Hepatic stellate cell (primary cell): ENCODE measurements at regions not wholly inside any gene's neighbourhood (a gene's known extent, or its start where the extent isn't known, plus 50 kb on each side); places are given as distances from the start of the nearest gene placed in this dataset.

ENCODE experiments used
- DNase-seq: peaks from one replicate; pipeline ENCODE4 v3.0.0; 2011; ENCODE audit warnings: low spot score

- DNase-seq = no peak
These were observed 335.0 kb downstream of the TGFB2 start for GRCh38 chr1:218679988-218680748.

DNA sequence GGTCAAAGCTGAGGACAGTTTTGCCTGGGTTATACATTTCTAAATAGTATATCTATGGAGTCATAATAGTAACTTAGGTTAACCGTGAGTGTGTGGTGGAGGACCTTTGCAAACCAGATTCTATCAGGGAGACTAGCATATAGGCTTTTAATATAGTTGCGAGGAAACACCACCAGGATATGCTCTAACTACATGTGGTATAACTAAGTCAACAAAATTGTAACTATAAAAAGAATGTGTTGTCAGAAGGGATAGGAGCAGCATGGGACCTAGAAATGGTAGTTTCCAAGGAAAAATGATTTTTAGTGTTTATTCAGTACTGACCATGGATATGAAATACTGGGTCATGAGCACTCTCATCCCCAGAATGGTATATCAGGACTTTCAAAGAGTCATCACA is 338.1 kb downstream of the TGFB2 start:
- no peak for DNase-seq

DNA sequence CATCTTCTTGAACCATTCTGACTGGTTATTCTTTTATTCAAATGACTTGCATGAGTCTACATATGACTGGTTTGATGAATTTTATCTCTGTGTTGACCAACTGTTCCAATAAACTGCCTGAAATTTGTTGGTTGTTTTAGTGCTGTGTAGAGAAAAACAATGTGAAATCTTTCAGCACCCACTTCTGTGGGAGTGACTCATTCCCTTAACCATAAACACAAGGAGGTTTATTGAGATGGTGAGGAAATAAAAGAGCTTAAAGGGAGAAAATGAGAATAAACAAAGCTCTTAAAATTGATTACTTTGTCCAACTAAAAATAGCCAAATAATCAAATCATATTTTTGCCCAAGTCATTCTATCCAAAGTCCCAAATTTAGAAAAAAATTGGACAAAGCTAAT is 341.1 kb downstream of the TGFB2 start:
- DNase-seq = no peak

DNA sequence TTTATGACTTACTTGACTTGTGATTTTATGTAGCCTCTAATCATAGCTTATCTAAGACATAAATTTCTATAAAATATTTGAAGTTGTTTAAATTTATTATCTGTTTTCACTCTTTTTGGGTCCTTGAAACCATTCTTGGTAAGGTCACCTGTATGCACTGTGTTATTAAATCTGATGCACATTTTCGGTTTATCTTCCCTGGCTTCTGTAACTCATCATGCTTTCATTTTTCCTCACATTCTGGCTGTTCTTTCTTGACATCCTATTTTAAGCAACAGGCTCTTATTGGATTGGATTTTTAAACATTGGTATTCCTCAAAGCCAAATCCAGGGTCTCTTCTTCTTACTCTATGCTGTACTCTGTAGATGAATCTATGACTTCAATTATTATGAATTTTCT is 341.6 kb downstream of the TGFB2 start:
- no peak for DNase-seq

DNA sequence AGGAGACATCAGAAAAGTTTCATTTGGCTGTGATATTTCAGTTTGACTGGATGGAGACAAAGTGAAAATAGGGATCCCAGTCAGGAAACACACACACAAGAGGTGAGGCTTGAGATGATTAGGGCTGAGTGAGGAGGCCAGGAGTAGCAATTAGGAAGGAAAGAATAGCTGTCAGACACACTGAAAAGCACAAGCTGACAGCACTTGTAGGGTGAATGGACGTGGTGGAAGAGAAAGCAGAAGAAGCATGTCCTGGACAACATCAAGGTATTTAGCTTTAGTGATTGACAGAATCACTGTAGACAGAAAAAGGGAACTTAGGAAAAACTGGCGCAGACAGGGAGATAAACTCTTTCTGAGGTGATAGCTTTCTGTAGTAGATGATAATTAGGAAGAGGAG is 347.7 kb downstream of the TGFB2 start:
- no peak for DNase-seq

GRCh38 chr1:218693599-218693998 is 348.5 kb downstream of the TGFB2 start:
- no peak for DNase-seq

DNA sequence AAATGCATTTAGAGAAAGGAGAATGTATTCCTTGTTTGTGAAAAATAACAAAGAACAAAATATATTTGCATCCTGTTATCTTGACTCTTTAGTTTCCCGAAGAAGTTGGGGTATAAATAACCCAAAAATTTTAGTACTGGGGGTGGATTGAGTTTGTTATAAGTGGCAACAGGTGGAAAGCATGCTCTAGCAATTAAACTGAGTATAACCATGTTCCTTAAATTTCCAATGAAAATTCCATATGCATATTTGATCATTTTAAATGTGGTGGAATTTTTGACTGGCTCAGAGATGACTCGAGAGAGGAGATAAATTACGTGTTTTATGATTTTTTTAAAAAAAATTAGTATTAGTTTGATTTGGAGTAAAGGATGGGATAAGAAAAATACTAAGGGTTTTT is 348.9 kb downstream of the TGFB2 start:
- DNase-seq = no peak

GRCh38 chr1:218694636-218695035 is 349.5 kb downstream of the TGFB2 start:
- DNase-seq = no peak

DNA sequence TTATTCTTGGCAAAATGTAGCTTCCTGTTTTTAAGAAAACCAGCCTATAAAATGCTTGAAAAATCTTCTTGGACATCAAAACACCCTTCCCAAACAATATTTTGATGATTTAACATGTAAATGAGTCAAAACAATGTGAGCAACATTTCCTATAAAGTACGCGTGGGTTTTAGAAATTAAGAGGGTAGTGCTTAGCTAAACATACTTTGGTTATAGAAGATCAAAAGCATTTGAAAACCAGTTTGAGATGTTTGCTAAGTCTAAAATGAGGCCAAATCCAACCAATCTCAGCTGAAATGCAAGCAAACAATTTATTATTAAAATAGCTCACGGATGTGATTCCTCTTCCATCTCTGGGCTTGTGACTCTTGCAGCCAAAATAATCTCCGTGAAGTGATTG is 350.4 kb downstream of the TGFB2 start:
- DNase-seq = no peak

GRCh38 chr1:218698141-218698540 is 353.0 kb downstream of the TGFB2 start:
- no peak for DNase-seq

DNA sequence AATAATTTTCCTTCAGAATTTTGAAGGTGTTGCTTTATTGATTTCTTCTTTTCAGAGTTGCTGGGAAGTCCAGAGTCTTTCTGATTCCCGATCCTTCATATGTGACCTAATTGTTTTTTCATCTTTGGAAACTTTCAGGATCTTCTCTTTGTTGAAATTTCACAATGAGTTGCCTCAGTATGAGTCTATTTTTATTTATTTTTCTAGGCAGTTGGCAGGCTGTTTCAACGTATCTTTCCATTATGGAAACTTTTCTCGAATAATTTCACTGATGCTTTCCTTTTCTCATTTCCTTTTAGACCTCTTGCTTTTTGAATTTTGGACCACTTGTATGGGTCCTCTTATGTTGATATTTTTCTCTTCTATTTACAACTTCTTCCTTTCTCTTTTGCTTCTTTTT is 354.3 kb downstream of the TGFB2 start:
- DNase-seq = no peak

DNA sequence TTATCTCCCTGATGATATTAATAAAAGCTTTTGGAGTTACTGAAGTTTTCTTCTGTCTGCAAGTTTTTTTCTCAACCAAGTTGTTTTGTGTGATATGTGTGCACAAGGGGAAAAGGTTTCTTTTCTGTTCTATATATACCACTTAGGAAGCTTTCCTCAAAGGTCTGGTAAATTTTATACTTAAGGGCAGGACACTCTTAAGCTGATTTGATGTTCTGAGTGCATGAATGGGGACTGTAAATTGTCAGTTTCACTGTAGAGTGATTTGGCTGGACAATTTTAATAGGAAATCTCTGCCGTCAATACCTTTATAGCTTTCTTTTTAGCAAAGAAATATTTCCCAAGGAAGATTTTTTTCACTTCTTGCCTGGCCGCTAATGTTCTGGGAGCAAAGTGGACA is 354.7 kb downstream of the TGFB2 start:
- no peak for DNase-seq

- no peak for DNase-seq
These were observed 355.5 kb downstream of the TGFB2 start for GRCh38 chr1:218700666-218701065.

GRCh38 chr1:218701131-218701530 is 356.0 kb downstream of the TGFB2 start:
- DNase-seq = no peak

DNA sequence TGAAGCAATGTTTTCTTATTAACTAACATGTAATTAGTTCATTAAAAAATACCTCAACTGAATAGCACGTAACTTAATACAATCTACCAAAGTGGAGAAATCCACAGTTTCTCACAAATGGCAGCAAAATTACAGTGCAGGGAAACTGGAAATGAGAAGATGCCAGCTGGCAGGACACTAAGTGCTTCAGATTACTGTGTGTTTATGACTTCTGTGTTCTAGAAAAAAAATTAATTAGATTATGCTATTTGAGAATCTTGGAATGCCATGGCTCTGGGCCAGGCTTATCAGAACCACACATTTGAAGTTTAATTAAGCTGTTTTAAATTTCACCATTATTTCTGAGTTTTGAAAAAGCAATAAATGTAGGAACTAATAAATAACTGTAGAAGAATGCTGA is 357.6 kb downstream of the TGFB2 start:
- DNase-seq = no peak

DNA sequence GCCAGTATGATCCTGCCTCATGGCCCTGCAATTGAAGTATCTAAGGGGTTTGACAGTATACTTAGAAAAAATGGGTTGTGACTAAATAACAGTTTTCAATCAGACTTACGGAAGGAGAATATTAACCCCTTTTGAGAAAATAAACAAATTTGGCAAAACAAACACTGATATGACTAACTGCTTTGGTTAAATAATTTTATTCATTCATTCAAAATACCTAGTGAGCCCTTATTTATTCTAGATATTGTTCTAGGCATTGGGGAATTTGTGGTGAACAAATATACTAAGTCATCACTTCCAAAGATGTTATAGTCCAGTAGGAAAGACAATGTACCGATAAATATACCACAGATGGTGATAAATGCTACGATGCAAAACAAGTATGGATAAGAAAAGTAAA is 358.7 kb downstream of the TGFB2 start:
- DNase-seq = no peak

DNA sequence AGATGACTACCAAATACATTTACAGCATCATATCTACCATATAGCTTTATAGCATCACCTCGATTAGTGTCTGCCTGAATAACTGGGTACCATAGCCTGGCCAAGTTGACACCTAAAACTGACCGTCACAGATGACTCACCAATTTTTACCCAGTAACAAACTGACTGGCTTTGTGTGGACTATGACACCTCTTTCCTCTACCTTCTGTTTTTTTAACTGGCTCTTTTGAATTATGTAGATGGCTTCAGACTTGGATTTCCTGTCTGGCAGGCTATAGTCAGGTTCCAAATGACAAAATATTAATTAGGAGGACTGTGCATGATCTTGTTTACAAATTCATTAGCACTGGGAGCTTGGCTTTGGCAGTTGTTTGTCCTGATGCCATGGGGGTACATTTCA is 360.3 kb downstream of the TGFB2 start:
- no peak for DNase-seq

- DNase-seq = peak; percentile 65
These were observed 361.1 kb downstream of the TGFB2 start for GRCh38 chr1:218705911-218706893.

DNA sequence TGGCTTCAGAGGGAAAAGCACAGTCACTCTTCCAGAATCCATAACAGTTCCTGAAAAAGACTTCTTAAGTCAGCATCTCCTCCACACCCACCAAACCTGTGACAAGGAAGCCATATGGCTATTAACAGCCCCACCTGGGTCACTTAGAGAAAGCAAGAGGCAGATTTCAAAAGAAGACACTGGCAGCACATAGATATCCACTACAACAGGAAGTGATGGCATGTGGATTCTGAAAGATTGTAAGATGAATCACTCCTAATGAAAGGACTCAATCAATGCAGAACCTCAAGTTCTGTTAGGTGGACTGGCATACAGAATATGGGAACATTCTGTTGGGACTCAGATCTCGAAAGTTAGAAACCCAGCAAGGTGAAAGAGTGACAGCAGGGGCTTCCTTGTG is 365.9 kb downstream of the TGFB2 start:
- no peak for DNase-seq

- DNase-seq = no peak
These were observed 366.9 kb downstream of the TGFB2 start for GRCh38 chr1:218711884-218712674.

DNA sequence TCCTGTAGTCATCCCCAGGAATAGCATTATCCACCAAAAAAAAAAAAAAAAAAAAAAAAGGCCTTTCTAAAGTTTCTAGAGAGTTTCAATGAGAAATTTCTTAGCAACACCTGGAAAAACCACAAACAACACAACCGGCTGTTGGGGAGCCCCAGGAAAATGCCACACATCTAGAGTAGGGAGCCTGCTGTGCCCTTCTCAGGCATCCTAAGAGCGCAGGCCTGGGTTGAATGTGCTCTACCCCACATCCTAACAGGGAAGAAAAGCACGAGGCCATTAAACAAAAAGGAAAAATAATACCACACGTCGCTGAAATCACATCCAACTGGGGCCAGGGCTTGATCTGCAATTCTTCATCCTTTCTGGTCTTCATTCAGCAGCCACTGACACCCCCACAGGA is 367.5 kb downstream of the TGFB2 start:
- no peak for DNase-seq

DNA sequence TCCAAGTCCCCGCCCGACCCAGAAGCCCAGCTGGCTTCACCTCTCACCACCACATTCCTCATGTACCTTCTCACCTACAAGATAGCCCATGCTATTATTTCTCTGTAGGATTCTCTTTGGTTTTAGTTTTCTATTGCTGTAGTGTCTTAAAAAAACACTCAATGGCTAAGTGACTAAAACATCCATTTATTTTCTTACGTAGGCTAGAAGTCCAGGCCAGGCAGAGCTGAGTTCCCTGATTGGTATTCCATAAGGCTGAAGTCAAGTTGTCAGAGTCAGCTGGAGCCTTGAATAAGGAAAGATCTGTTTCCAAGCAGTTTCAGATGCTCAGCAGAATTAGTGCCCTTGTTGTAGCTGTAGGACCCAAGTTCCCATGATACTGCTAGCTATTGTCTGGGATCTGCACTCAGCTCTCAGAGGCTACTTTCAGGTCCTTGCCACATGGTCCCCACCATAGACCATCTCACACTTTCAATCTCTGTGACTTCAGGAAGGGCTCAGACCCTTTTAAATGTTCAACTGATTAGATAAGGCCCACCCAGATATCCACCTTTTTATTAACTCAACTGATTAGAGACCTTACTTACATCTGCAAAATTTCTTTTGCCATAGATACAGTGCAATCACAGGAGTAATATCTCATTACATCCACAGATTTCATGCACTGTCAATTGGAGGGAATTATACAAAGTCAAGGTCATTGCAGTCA is 371.0 kb downstream of the TGFB2 start:
- DNase-seq = no peak
